ENCODE measurements at regions not wholly inside any gene's neighbourhood (a gene's known extent, or its start where the extent isn't known, plus 50 kb on each side); places are given as distances from the start of the nearest gene placed in this dataset.

GRCh38 chr15:96171853-96172296 lies 158.6 kb upstream of the NR2F2 start:
- TF ChIP-seq EZH2 (IDR thresholded peaks at IDR 0.05; ENCODE audit: borderline replicate concordance, low read length) (no peak), CTCF (IDR thresholded peaks at IDR 0.05; ENCODE audit: low read length) (no peak)
- H3K4me1 ChIP-seq (ENCODE audit: insufficient read depth, low read length, severe bottlenecking), result no peaks in the 10 kb centered on the region
- H3K4me3 ChIP-seq (ENCODE audit: low read depth, low read length, poor library complexity, severe bottlenecking), result no peak overlapping the region
- H3K36me3 ChIP-seq (ENCODE audit: insufficient read depth, low read length), result no peaks in the 10 kb centered on the region
- H3K9me3 ChIP-seq (ENCODE audit: low read length), result no peaks in the 10 kb centered on the region
- H3K9me2 ChIP-seq (ENCODE audit: low read depth, low read length), result no peaks in the 10 kb centered on the region
- H4K20me1 ChIP-seq (ENCODE audit: insufficient read depth, low read length), result no peaks in the 10 kb centered on the region
- no peak overlapping the region for H2AFZ ChIP-seq (ENCODE audit: low read length)
- no peak overlapping the region for H3K27ac ChIP-seq (ENCODE audit: low read depth, low read length, poor library complexity, severe bottlenecking)
- no peaks in the 10 kb centered on the region for H3F3A ChIP-seq (ENCODE audit: insufficient read depth, low read length)
- H3K9ac ChIP-seq (ENCODE audit: low read length), result no peak overlapping the region
- H3K79me2 ChIP-seq (ENCODE audit: insufficient read depth, low read length), result no peaks in the 10 kb centered on the region
- no peaks in the 10 kb centered on the region for H3K27me3 ChIP-seq (ENCODE audit: insufficient read depth, low read length)
- H3K4me2 ChIP-seq (ENCODE audit: low read length), result no peak overlapping the region

GRCh38 chr15:96172417-96172816 lies 158.1 kb upstream of the NR2F2 start:
- no peaks in the 10 kb centered on the region for H3K36me3 ChIP-seq (ENCODE audit: insufficient read depth, low read length)
- H3K4me1 ChIP-seq (ENCODE audit: insufficient read depth, low read length, severe bottlenecking), result no peaks in the 10 kb centered on the region
- H3K9me3 ChIP-seq (ENCODE audit: low read length), result no peaks in the 10 kb centered on the region
- no peaks in the 10 kb centered on the region for H3F3A ChIP-seq (ENCODE audit: insufficient read depth, low read length)
- no peak overlapping the region for H3K4me3 ChIP-seq (ENCODE audit: low read depth, low read length, poor library complexity, severe bottlenecking)
- no peak overlapping the region for H3K9ac ChIP-seq (ENCODE audit: low read length)
- H2AFZ ChIP-seq (ENCODE audit: low read length), result no peak overlapping the region
- TF ChIP-seq EZH2 (IDR thresholded peaks at IDR 0.05; ENCODE audit: borderline replicate concordance, low read length), result no peak
- TF ChIP-seq CTCF (IDR thresholded peaks at IDR 0.05; ENCODE audit: low read length), result no peak
- no peaks in the 10 kb centered on the region for H3K9me2 ChIP-seq (ENCODE audit: low read depth, low read length)
- no peaks in the 10 kb centered on the region for H3K79me2 ChIP-seq (ENCODE audit: insufficient read depth, low read length)
- H3K27ac ChIP-seq (ENCODE audit: low read depth, low read length, poor library complexity, severe bottlenecking), result no peak overlapping the region
- H3K4me2 ChIP-seq (ENCODE audit: low read length), result no peak overlapping the region
- H3K27me3 ChIP-seq (ENCODE audit: insufficient read depth, low read length), result no peaks in the 10 kb centered on the region
- no peaks in the 10 kb centered on the region for H4K20me1 ChIP-seq (ENCODE audit: insufficient read depth, low read length)

GRCh38 chr15:96176831-96177230 lies 153.7 kb upstream of the NR2F2 start:
- no peaks in the 10 kb centered on the region for H3K9me2 ChIP-seq (ENCODE audit: low read depth, low read length)
- H3K79me2 ChIP-seq (ENCODE audit: insufficient read depth, low read length), result no peaks in the 10 kb centered on the region
- H3F3A ChIP-seq (ENCODE audit: insufficient read depth, low read length), result no peaks in the 10 kb centered on the region
- no peak overlapping the region for H3K27ac ChIP-seq (ENCODE audit: low read depth, low read length, poor library complexity, severe bottlenecking)
- H3K36me3 ChIP-seq (ENCODE audit: insufficient read depth, low read length), result no peaks in the 10 kb centered on the region
- no peak overlapping the region for H2AFZ ChIP-seq (ENCODE audit: low read length)
- H3K4me2 ChIP-seq (ENCODE audit: low read length), result no peak overlapping the region
- no peak overlapping the region for H3K4me3 ChIP-seq (ENCODE audit: low read depth, low read length, poor library complexity, severe bottlenecking)
- no peaks in the 10 kb centered on the region for H3K4me1 ChIP-seq (ENCODE audit: insufficient read depth, low read length, severe bottlenecking)
- H3K27me3 ChIP-seq (ENCODE audit: insufficient read depth, low read length), result no peaks in the 10 kb centered on the region
- no peak overlapping the region for H3K9ac ChIP-seq (ENCODE audit: low read length)
- TF ChIP-seq CTCF (IDR thresholded peaks at IDR 0.05; ENCODE audit: low read length) (no peak), EZH2 (IDR thresholded peaks at IDR 0.05; ENCODE audit: borderline replicate concordance, low read length) (no peak)
- no peaks in the 10 kb centered on the region for H3K9me3 ChIP-seq (ENCODE audit: low read length)
- H4K20me1 ChIP-seq (ENCODE audit: insufficient read depth, low read length), result no peaks in the 10 kb centered on the region
